Neural cell (in vitro differentiated cells): ENCODE measurements at regions not wholly inside any gene's neighbourhood (a gene's known extent, or its start where the extent isn't known, plus 50 kb on each side); places are given as distances from the start of the nearest gene placed in this dataset.

ENCODE experiments used
- EP300 ChIP-seq: fragments of 450-650 bp; conservative IDR thresholded peaks from 2 replicates; pipeline ENCODE4 v1.6.1; 2014; ENCODE audit warnings: antibody characterized with exemption, mild to moderate bottlenecking, moderate library complexity; ENCODE audit not compliant: poor library complexity, severe bottlenecking
- POLR2AphosphoS5 ChIP-seq: IDR thresholded peaks from 2 replicates; pipeline ENCODE4 v1.6.1; 2012
- RAD21 ChIP-seq: fragments of 450-650 bp; conservative IDR thresholded peaks from 2 replicates; pipeline ENCODE4 v1.6.1; 2014; ENCODE audit warnings: antibody characterized with exemption, mild to moderate bottlenecking, moderate library complexity
- REST ChIP-seq: IDR thresholded peaks from 2 replicates; pipeline ENCODE4 v1.6.1; 2012; ENCODE audit warnings: borderline replicate concordance
- TF ChIP-seq, protein P1 (sequence below): fragments of 450-650 bp; IDR thresholded peaks from 2 replicates; pipeline ENCODE4 v1.5.1; 2014; ENCODE audit warnings: antibody characterized with exemption, mild to moderate bottlenecking, moderate library complexity; ENCODE audit not compliant: poor library complexity, severe bottlenecking

GRCh38 chr11:122556605-122557004 is 98.9 kb upstream of the UBASH3B start:
- TF ChIP-seq, protein P1, sequence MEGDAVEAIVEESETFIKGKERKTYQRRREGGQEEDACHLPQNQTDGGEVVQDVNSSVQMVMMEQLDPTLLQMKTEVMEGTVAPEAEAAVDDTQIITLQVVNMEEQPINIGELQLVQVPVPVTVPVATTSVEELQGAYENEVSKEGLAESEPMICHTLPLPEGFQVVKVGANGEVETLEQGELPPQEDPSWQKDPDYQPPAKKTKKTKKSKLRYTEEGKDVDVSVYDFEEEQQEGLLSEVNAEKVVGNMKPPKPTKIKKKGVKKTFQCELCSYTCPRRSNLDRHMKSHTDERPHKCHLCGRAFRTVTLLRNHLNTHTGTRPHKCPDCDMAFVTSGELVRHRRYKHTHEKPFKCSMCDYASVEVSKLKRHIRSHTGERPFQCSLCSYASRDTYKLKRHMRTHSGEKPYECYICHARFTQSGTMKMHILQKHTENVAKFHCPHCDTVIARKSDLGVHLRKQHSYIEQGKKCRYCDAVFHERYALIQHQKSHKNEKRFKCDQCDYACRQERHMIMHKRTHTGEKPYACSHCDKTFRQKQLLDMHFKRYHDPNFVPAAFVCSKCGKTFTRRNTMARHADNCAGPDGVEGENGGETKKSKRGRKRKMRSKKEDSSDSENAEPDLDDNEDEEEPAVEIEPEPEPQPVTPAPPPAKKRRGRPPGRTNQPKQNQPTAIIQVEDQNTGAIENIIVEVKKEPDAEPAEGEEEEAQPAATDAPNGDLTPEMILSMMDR, result no peak
- TF ChIP-seq REST (no peak), EP300 (no peak), RAD21 (no peak), POLR2AphosphoS5 (no peak)
